Stimulated activated CD8-positive, alpha-beta memory T cell treated with anti-CD3 and anti-CD28 coated beads, Interleukin-15, amount 100 ng/mL, for 24 hours (primary cell): ENCODE measurements at regions not wholly inside any gene's neighbourhood (a gene's known extent, or its start where the extent isn't known, plus 50 kb on each side); places are given as distances from the start of the nearest gene placed in this dataset.

Source experiments
- DNase-seq: peaks from one replicate; pipeline ENCODE4 v3.0.0-alpha.2; 2020; ENCODE audit warnings: low read depth

GRCh38 chr5:167147879-167148278 lies 1143.6 kb upstream of the WWC1 start:
- no peak for DNase-seq

DNA sequence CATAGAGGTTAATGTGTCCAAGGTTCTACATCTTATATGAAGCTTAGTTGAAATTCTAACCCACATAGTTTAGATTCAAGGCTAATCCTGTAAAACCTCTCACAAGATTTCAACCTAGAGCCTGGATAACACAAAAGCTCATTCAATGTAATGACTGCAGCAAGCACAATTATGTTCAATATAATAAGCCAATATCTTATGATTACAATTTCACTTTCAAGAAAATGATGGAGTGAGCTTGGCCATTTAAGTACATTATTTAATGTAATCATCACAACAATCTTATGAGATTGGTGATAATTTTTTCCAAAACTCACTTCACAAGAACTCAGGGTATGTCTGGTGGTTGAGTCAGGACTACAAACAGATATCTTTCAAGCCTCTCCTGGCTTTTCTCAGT lies 1140.8 kb upstream of the WWC1 start:
- DNase-seq, result no peak

- no peak for DNase-seq
Measured at GRCh38 chr5:167152561-167152960, 1138.9 kb upstream of the WWC1 start.

GRCh38 chr5:167155387-167156005 lies 1135.9 kb upstream of the WWC1 start:
- DNase-seq, result no peak

DNA sequence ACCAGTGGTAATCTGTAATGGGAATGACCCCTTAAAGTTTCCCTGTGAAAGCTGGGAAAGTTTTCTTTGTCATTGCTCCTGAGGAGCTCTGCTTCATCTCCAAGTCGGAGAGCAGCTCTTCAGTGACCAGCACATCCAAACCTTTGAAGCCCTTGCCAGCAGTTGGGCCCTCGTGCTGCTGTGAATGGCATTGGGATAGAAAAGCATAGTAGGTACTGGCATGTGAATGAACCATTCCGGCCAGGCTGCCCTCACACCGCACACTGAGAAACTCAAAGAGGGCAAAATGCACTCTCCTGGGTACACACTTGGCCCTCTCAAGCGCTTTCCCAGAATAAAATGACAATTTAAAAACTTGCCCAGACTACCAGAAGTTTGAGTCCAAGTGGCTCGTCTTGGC lies 1135.0 kb upstream of the WWC1 start:
- no peak for DNase-seq

GRCh38 chr5:167158588-167158987 lies 1132.9 kb upstream of the WWC1 start:
- no peak for DNase-seq

DNA sequence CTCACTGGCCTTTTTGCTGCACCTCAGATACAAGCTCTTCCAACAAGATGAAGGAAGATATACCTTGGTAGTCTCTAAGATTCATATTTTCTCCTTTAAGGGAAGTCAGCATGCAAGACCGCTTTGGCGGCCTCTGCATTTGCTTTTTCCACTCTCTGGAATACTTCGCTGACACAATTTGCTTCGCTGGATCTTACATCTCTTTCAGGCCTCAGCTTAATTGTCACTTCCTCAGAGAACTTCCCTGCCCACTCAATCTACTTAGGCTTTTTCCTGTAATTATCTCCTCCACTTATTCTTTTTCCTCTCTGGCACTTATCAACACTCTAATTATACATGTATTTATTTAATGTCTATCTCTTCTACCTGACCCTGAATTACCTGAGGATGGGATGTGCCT lies 1131.1 kb upstream of the WWC1 start:
- no peak for DNase-seq

DNA sequence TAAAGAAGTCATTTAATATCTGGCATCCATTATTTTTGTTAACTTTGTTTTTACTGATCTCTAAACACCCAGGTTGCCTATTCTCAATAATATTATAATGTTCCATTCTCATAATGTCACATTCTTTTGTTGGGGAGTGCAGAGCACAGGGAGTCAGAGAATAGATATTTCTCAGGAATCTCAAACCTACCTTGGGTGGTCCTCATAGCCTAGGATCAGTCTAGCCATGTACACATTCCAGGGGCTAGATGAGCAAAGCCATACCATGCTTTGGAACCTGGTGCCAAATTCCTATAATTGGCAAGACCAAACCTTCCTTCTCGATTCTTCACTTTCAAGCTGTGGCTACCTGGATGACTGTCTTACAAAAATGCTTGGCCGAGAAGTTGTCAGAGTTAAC lies 1124.7 kb upstream of the WWC1 start:
- DNase-seq, result no peak

DNA sequence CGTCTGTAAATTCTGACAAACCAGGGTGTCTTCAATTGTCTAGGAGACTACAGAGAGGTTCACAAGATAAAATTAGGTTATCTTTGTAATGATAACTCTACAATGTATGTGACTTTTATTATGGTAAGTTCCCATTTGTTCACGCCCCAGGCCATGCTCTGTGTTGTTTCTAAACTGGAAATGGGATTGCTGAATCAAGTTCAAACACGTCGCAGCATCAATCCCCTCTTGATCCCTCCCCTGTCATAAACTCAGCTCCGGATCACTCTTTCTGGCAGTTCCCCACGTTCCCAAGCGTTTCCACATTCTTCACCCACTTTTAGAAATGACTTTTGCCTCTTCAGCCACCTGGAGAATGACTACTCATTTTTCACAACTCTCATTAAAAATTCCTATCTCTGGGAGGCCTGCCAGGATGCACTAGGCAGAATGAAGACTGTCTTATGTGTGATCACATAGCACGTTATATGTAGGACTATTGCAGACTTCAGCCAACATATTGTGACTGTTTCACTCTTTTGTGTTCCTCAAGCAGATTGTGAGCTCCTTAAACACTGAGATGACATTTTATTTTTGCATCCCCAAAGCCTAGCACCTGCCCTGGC lies 1124.2 kb upstream of the WWC1 start:
- DNase-seq, result no peak

DNA sequence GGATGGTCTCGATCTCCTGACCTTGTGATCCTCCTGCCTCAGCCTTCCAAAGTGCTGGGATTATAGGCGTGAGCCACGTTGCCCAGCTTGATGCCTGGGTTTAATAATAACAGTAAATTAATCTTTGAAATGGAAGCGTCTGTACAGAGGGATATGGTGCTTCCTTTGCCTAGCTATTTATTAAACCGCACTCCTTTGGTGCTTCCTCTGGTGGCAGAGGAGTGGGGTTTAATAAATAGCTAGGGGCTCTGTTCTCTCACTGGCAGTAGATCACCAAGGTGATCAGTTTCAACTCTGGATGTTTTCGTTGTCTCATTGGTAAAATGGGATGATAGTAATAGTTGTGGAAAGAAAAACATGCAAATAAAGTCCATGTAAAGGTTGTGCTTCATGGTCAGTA lies 1122.5 kb upstream of the WWC1 start:
- no peak for DNase-seq

- no peak for DNase-seq
Measured at GRCh38 chr5:167171056-167171455, 1120.4 kb upstream of the WWC1 start.

DNA sequence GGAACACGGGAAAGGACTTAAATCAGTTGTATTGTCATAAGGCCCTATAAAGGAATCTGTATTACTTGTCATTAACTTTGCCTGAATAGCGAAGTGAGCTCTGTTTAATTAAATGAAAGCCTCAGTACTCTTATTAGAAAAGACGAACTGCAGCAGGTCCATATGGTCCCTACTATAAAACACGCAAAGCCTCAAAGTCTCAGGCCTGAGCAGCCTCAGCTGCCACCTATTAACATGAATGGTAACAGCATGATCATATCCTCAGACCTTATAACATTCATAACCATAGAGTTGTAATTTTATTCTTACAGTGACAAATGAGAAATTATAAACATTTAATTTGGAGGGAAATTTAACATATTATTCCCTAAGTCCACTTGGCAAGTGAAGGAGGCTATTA lies 1113.7 kb upstream of the WWC1 start:
- DNase-seq, result no peak

- DNase-seq, result no peak
Measured at GRCh38 chr5:167180906-167181305, 1110.5 kb upstream of the WWC1 start.

GRCh38 chr5:167205881-167206280 lies 1085.6 kb upstream of the WWC1 start:
- DNase-seq, result no peak

DNA sequence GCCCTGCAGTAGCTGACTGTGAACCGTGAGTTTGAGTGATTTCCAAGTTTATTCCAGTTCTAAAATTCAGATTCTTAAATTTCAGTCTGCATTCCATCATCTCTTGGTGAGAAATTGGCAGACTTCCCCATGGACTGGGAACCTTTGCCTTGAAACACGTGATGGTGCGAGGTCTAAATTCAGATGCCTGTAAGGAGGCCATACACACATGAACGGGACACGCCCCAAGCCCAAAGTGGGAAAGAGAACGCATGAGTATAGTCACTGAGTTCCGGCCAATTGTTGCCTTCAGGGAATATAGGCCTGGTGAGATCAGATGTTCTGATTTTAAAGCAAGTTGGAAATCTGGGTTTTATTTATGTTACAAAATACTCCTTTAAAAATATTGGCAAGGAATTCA lies 1084.4 kb upstream of the WWC1 start:
- DNase-seq, result no peak

- DNase-seq, result no peak
Measured at GRCh38 chr5:167208911-167209310, 1082.5 kb upstream of the WWC1 start.

DNA sequence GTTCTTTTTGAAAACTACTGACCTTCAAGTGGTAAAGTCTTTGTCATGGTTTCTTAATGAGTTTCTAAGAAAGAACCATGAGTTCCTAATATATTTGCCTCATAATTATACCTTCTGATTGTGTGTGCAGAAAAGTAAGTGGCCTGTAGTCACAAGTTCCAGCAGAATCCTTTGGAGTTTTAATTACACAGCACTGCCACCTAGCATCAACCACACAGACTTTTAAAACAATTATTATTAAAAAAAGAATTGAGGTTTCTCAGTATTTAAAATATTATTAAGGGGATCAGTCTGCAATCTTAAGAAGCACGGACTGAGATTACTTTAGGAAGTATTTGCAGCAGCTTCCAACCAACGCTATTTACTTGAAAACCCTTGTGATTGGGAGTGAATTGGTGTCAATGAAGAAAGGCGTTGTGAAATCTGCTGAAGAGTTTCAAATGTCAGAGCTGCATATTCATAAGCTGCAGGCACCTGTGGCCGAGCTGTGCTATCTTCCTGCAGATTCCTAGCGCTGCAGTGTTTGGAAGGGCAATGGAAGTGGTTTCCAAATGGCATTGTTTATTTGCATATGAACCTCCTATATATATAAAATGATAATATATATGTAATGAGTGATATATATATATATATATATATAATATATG lies 1074.2 kb upstream of the WWC1 start:
- DNase-seq, result no peak

GRCh38 chr5:167219298-167219697 lies 1072.1 kb upstream of the WWC1 start:
- no peak for DNase-seq

GRCh38 chr5:167226386-167226785 lies 1065.1 kb upstream of the WWC1 start:
- no peak for DNase-seq

DNA sequence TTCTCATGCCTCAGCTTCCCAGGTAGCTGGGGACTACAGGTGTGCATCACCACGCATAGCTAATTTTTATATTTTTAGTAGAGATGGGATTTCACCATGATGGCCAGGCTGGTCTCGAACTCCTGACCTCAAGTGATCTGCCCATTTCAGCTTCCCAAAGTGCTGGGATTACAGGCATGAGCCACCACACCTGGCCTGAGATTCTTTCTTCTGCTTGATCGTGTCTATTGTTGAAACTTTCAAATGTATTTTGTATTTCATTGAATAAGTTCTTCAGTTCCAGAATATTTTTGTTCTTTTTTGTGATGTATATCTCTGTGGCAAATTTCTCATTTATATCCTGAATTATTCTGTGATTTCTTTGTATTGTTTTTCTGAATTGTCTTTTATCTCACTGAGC lies 1063.3 kb upstream of the WWC1 start:
- DNase-seq, result no peak

DNA sequence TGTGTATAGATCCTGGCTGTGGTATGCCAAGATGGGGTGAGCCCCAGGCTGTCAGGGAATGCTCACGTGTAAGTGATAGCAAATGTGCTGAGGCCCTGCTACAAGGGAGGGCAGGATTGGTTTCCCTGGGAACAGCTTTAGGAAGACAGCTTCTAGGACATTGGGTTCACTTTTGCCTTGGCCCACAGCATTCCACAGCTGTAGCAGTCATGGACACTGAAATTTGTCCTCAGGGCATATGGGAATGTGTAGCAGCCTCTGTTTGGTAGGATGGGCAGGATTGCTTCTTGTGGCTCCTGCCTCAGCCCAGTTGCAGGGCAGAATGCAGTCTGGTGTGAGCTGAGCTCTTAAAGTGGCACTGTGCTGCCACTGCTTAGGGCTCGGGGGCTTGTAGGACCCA lies 1061.7 kb upstream of the WWC1 start:
- no peak for DNase-seq

DNA sequence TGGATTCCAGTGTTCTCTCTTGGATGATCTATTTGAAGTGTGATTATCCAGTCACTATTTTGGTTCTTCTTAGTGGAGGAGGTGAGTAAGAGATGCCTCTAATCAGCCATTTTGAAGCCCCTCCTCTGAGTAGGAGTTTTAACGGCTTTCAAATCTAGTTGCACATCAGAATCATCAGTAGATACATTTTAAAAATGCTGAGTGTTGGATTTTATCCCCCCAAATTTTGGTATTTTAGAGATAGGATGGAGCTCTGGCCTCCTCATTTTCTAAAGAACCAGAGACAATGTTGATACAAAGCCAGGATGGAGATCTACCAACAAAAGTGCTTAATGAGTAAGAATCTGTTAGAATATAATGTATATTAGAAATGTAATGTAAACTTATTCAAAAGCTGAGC lies 1061.0 kb upstream of the WWC1 start:
- no peak for DNase-seq

DNA sequence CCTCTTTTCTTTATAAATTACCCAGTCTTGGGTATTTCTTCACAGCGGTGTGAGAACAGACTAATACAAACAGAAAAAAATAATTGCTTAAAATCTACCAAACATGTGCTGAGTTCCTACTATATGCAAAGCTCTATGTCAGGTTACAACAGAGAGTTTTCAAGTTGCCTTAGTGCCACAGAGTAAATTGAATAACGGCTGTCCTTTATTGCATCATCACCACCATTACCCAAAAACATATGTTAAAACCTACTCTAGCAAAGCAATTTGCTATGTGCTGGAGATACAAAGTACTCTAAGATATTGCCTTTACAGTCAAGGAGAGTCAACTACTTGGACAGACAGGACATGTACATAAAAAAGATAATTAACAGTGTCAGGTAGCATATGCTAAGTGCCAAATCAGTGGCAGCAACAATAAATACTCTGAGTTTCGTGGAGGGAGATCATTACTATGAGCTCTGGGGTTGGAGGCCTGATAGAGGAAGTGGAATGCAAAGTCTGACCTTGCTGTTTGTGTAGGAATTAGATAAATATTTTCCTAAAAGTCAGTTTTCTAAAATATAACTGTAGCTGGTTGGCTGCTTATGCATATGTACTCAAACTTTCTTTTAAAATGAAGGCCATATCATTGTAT lies 1058.7 kb upstream of the WWC1 start:
- no peak for DNase-seq
